H1 (cell line): ENCODE measurements at regions not wholly inside any gene's neighbourhood (a gene's known extent, or its start where the extent isn't known, plus 50 kb on each side); places are given as distances from the start of the nearest gene placed in this dataset.

ENCODE experiments used
- CTCF ChIA-PET: fragments of 300-600 bp; sonication (Branson Sonifier 250); formaldehyde crosslinking; loops from one replicate; lab custom pipeline; 2021; ENCODE audit not compliant: partially characterized antibody; lab: Charles Lee
- POLR2A ChIA-PET: fragments of 300-600 bp; sonication (Branson Sonifier 250); formaldehyde crosslinking; loops from one replicate; lab custom pipeline; 2021; ENCODE audit warnings: inconsistent platforms; ENCODE audit not compliant: partially characterized antibody; lab: Charles Lee
- DNase-seq, 2 experiments: peaks; one replicate each; pipeline versions ENCODE4 v3.0.0 to v3.0.0-alpha.2; 2010 to 2022; ENCODE audit warnings: low spot score in 2 of 2, low read depth in 1 of 2, mixed read lengths in 1 of 2
- FAIRE-seq: peaks from 2 replicates; lab custom pipeline; 2011; peaks lifted over from hg19 to GRCh38; lab: Jason Lieb, UNC
- H2AFZ ChIP-seq: 2 replicates; pipeline ENCODE4 v1.8.1; 2012; ENCODE audit warnings: low read length, inconsistent platforms
- H2AK5ac ChIP-seq: 2 replicates; pipeline ENCODE4 v1.6.1; 2013; ENCODE audit warnings: low read depth, low read length
- H2BK120ac ChIP-seq: replicated peaks from 2 replicates; pipeline ENCODE3; 2013; ENCODE audit warnings: low read depth, low read length, inconsistent platforms
- H2BK12ac ChIP-seq: 2 replicates; pipeline ENCODE4 v1.6.1; 2013; ENCODE audit warnings: low read depth, low read length
- H2BK15ac ChIP-seq: 2 replicates; pipeline ENCODE4 v1.6.1; 2013; ENCODE audit warnings: low read length
- H2BK20ac ChIP-seq: 2 replicates; pipeline ENCODE4 v1.6.1; 2013; ENCODE audit warnings: low read length
- H2BK5ac ChIP-seq: 2 replicates; pipeline ENCODE4 v1.6.1; 2013; ENCODE audit warnings: low read depth, low read length
- H3K14ac ChIP-seq: 2 replicates; pipeline ENCODE4 v1.6.1; 2013; ENCODE audit warnings: inconsistent platforms; ENCODE audit not compliant: insufficient read length
- H3K18ac ChIP-seq: 2 replicates; pipeline ENCODE4 v1.6.1; 2013; ENCODE audit warnings: low read length; ENCODE audit errors: extremely low read depth
- H3K23ac ChIP-seq: 2 replicates; pipeline ENCODE4 v1.6.1; 2013; ENCODE audit warnings: inconsistent platforms; ENCODE audit not compliant: insufficient read length
- H3K23me2 ChIP-seq: 2 replicates; pipeline ENCODE4 v1.6.1; 2013; ENCODE audit warnings: low read depth, low read length
- H3K27ac ChIP-seq: 2 replicates; pipeline ENCODE4 v1.6.1; 2011; ENCODE audit warnings: low read depth, low read length, inconsistent platforms
- H3K27me3 ChIP-seq, 4 experiments: replicated peaks in 1 of 4; 1 replicate in 1 of 4; 2 replicates in 3 of 4; pipeline versions ENCODE4 v1.6.1 to v1.8.1; 2011 to 2013; ENCODE audit warnings: low read length in 3 of 4, mild to moderate bottlenecking in 3 of 4, inconsistent platforms in 2 of 4, mixed read lengths in 2 of 4, moderate library complexity in 1 of 4; ENCODE audit not compliant: control insufficient read depth in 3 of 4, insufficient read depth in 3 of 4; ENCODE audit errors: extremely low read depth in 1 of 4
- H3K36me3 ChIP-seq, 4 experiments: 2 replicates each; pipeline versions ENCODE4 v1.6.1 to v1.8.1; 2011 to 2013; ENCODE audit warnings: mild to moderate bottlenecking in 4 of 4, low read length in 3 of 4, moderate library complexity in 2 of 4, control low read depth in 1 of 4, inconsistent platforms in 1 of 4; ENCODE audit not compliant: insufficient read depth in 4 of 4, control insufficient read depth in 2 of 4
- H3K4ac ChIP-seq: replicated peaks from 2 replicates; pipeline ENCODE3; 2013; ENCODE audit warnings: low read length, low read depth, mixed read lengths, inconsistent platforms; ENCODE audit not compliant: insufficient read length
- H3K4me1 ChIP-seq, 4 experiments: replicated peaks in 1 of 4; 1 replicate in 1 of 4; 2 replicates in 3 of 4; pipeline versions ENCODE4 v1.6.1 to v1.8.1; 2011 to 2013; ENCODE audit warnings: low read length in 3 of 4, inconsistent platforms in 2 of 4, mixed read lengths in 1 of 4; ENCODE audit not compliant: insufficient read depth in 4 of 4, control insufficient read depth in 3 of 4
- H3K4me2 ChIP-seq, 2 experiments: 2 replicates each; pipeline versions ENCODE4 v1.6.1 to v1.8.1; 2011 to 2013; ENCODE audit warnings: low read depth in 2 of 2, low read length in 2 of 2, control low read depth in 1 of 2, inconsistent platforms in 1 of 2, mild to moderate bottlenecking in 1 of 2; ENCODE audit not compliant: insufficient read depth in 1 of 2
- H3K4me3 ChIP-seq, 4 experiments: fragments of 200-600, 300-600 bp in 1 of 4; sonication (generic), shearing (Covaris generic), sonication (Bioruptor Twin) in 1 of 4; 2 replicates each; pipeline versions ENCODE4 v1.5.1 to v1.8.1; 2011 to 2016; ENCODE audit warnings: low read length in 4 of 4, low read depth in 3 of 4, control low read depth in 2 of 4, inconsistent platforms in 2 of 4, mild to moderate bottlenecking in 2 of 4, mixed read lengths in 1 of 4, moderate library complexity in 1 of 4; ENCODE audit not compliant: insufficient read depth in 2 of 4; ENCODE audit errors: extremely low read depth in 1 of 4
- H3K56ac ChIP-seq: replicated peaks from 2 replicates; pipeline ENCODE3; 2013; ENCODE audit warnings: low read depth, mild to moderate bottlenecking, mixed read lengths, low read length, inconsistent platforms; ENCODE audit not compliant: insufficient read length
- H3K79me1 ChIP-seq: 2 replicates; pipeline ENCODE4 v1.6.1; 2013; ENCODE audit warnings: low read depth, low read length, control low read depth
- H3K79me2 ChIP-seq, 2 experiments: 2 replicates each; pipeline versions ENCODE4 v1.6.1 to v1.8.1; 2012 to 2013; ENCODE audit warnings: low read length in 2 of 2, mild to moderate bottlenecking in 2 of 2, inconsistent platforms in 1 of 2; ENCODE audit not compliant: insufficient read depth in 2 of 2, control insufficient read depth in 1 of 2
- H3K9ac ChIP-seq, 4 experiments: replicated peaks in 1 of 4; 1 replicate in 1 of 4; 2 replicates in 3 of 4; pipeline versions ENCODE4 v1.6.1 to v1.8.1; 2011 to 2013; ENCODE audit warnings: low read depth in 3 of 4, low read length in 3 of 4, control low read depth in 2 of 4, mild to moderate bottlenecking in 2 of 4, moderate library complexity in 2 of 4, inconsistent platforms in 1 of 4; ENCODE audit errors: extremely low read depth in 1 of 4
- H3K9me3 ChIP-seq, 2 experiments: 2 replicates each; pipeline versions ENCODE4 v1.6.1 to v1.8.1; 2012 to 2013; ENCODE audit warnings: mild to moderate bottlenecking in 2 of 2, moderate library complexity in 2 of 2, control low read depth in 1 of 2, inconsistent platforms in 1 of 2, low read depth in 1 of 2, low read length in 1 of 2, mixed read lengths in 1 of 2; ENCODE audit not compliant: insufficient read depth in 2 of 2
- H4K20me1 ChIP-seq, 2 experiments: replicated peaks in 1 of 2; 2 replicates each; pipeline versions ENCODE3 to v1.8.1; 2011 to 2013; ENCODE audit warnings: inconsistent platforms in 2 of 2, low read length in 2 of 2, mild to moderate bottlenecking in 1 of 2; ENCODE audit not compliant: insufficient read depth in 2 of 2, control insufficient read depth in 1 of 2
- H4K5ac ChIP-seq: 2 replicates; pipeline ENCODE4 v1.6.1; 2013; ENCODE audit warnings: low read length, low read depth, mixed read lengths, inconsistent platforms; ENCODE audit not compliant: insufficient read length
- H4K8ac ChIP-seq: 2 replicates; pipeline ENCODE4 v1.8.0; 2013; ENCODE audit warnings: mild to moderate bottlenecking, moderate library complexity, low read length, inconsistent platforms; ENCODE audit not compliant: insufficient read depth; ENCODE audit errors: extremely low read depth
- H4K91ac ChIP-seq: replicated peaks from 2 replicates; pipeline ENCODE3; 2013; ENCODE audit warnings: low read length, mixed read lengths, inconsistent platforms; ENCODE audit not compliant: insufficient read length
- CBX8 ChIP-seq: fragments of 300-800, 300-1000 bp; sonication (generic); IDR thresholded peaks from 2 replicates; pipeline ENCODE4 v1.7.1; 2016; ENCODE audit warnings: low read depth, low read length, borderline replicate concordance
- HDAC6 ChIP-seq: IDR thresholded peaks from one replicate; pipeline ENCODE4 v1.7.1; 2012; ENCODE audit warnings: low read depth, mild to moderate bottlenecking, inconsistent platforms, low read length, moderate library complexity
- JUN ChIP-seq: IDR thresholded peaks from 2 replicates; pipeline ENCODE4 v1.6.1; 2011; ENCODE audit warnings: low read depth, mild to moderate bottlenecking, improper control_type of control experiment, low read length
- POLR2AphosphoS5 ChIP-seq: IDR thresholded peaks from 2 replicates; pipeline ENCODE4 v1.6.1; 2011; ENCODE audit warnings: low read depth, low read length
- POU5F1 ChIP-seq: IDR thresholded peaks from 2 replicates; pipeline ENCODE4 v1.6.1; 2011; ENCODE audit warnings: low read depth, mild to moderate bottlenecking, low read length, moderate library complexity
- RBBP5 ChIP-seq: IDR thresholded peaks from 2 replicates; pipeline ENCODE4 v1.7.1; 2012; ENCODE audit warnings: low read depth, mild to moderate bottlenecking, inconsistent platforms, low read length, moderate library complexity, borderline replicate concordance
- SIN3A ChIP-seq, 2 experiments: IDR thresholded peaks in 1 of 2; conservative IDR thresholded peaks in 1 of 2; 2 replicates each; pipeline ENCODE4 v1.6.1; 2011 to 2012; ENCODE audit warnings: low read length in 2 of 2, improper control_type of control experiment in 1 of 2, low read depth in 1 of 2, mild to moderate bottlenecking in 1 of 2
- SRF ChIP-seq: IDR thresholded peaks from 2 replicates; pipeline ENCODE4 v1.6.1; 2011; ENCODE audit warnings: mild to moderate bottlenecking, low read depth, low read length, moderate library complexity
- TAF1 ChIP-seq: IDR thresholded peaks from 2 replicates; pipeline ENCODE4 v1.6.1; 2011; ENCODE audit warnings: mild to moderate bottlenecking, low read depth, low read length
- TCF12 ChIP-seq: IDR thresholded peaks from 2 replicates; pipeline ENCODE4 v1.6.1; 2011; ENCODE audit warnings: low read depth, mild to moderate bottlenecking, low read length
- WGBS, 2 experiments: shearing (Covaris generic) in 1 of 2; methylation state at CpG; one replicate each; pipeline versions ENCODE4 v1.1.6 to v1.1.7; 2013 to 2015; ENCODE audit warnings: low lambda C conversion rate in 2 of 2, mixed read lengths in 2 of 2, inconsistent platforms in 1 of 2, low coverage in 1 of 2, missing lambda C conversion rate in 1 of 2; ENCODE audit not compliant: insufficient replicate concordance in 2 of 2, insufficient coverage in 1 of 2, insufficient read length in 1 of 2; ENCODE audit errors: extremely low coverage in 1 of 2, missing lambda C conversion rate in 1 of 2; 5-methylcytosine and 5-hydroxymethylcytosine counted together
- TF ChIP-seq, protein P1 (sequence below): IDR thresholded peaks from 2 replicates; pipeline ENCODE4 v1.6.1; 2012; ENCODE audit warnings: inconsistent platforms

DNA sequence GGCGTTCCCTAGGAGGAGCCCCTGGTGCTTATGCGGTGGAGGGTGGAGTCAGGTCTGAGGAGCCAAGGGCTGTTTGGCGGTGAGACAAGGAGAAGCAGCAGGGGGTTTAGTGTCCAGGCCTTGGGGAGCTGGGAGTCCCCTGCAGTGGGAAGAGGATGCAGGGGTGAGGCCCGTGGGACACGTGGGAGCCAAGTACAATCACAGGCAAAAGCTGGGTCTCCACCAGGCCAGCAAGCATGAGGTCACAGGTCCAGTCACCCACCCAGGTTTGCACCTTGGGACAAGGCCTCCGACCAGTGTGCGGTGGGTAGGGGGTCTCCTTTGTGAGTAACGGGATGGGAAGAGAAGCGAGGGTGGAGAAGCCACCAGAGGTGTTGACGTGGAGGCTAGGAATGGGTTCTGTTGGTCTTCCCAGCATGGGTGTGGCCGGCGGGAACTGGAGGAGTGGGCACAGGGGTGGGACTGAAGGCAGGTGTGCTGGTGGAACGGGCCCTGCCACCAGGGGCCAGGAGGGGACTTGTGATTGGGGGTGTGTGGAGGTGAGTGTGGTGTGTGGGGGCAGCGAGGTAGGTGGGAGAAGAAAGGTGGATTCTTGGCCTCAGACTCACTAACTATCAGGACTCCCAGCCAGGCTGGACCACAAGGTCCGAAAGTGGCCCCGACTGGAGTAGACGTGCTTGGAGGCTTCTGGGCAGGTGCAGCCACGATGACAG lies 953.6 kb downstream of the TBC1D22A start:
- Histone ChIP-seq H2BK120ac (no peak overlapping the region), H3K79me2 (no peaks in the 10 kb centered on the region), H4K8ac (no peak overlapping the region), H4K20me1 (no peaks in the 10 kb centered on the region), H3K18ac (no peak overlapping the region), H3K9ac (no peak overlapping the region), H2BK15ac (no peak overlapping the region; the same call in 1 of the 2 replicates), H3K14ac (no peak overlapping the region), H2AFZ (no peak overlapping the region), H3K56ac (no peak overlapping the region), H3K27ac (no peak overlapping the region), H3K23ac (no peak overlapping the region), H3K36me3 (no peaks in the 10 kb centered on the region), H3K4me2 (no peak overlapping the region), H3K27me3 (no peaks in the 10 kb centered on the region), H4K91ac (no peak overlapping the region), H2BK5ac (no peak overlapping the region), H4K5ac (no peak overlapping the region), H3K4me3 (no peak overlapping the region), H2BK20ac (no peak overlapping the region), H2AK5ac (no peak overlapping the region), H3K23me2 (no peaks in the 10 kb centered on the region)
- FAIRE-seq = no peak
- WGBS, 2 experiments = 96% methylated on average over 17 of the region's 18 CpGs; no CpG with 5 or more reads in 1 of the 2 experiments
- CTCF ChIA-PET = no interaction called here
- POLR2A ChIA-PET = no interaction called here
- TF ChIP-seq HDAC6 (no peak), TAF1 (no peak), TCF12 (no peak), RBBP5 (no peak), CBX8 (no peak), SRF (no peak), SIN3A (conservative IDR thresholded peaks at IDR 0.05 in 1 of 2, IDR thresholded peaks at IDR 0.05 in 1 of 2; ENCODE audit: low read depth in 1 of 2, low read length in 2 of 2) (no peak), POU5F1 (no peak), JUN (no peak), POLR2AphosphoS5 (no peak)
- TF ChIP-seq, protein P1, sequence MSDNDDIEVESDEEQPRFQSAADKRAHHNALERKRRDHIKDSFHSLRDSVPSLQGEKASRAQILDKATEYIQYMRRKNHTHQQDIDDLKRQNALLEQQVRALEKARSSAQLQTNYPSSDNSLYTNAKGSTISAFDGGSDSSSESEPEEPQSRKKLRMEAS = no peak
- TF ChIP-seq, all 59 proteins: peak for 0
- Histone ChIP-seq H3K4ac (no peak overlapping the region), H3K4me1 (peaks cover 0 to 7% (median 2%) of the 10 kb centered on the region in 4 experiments; a peak in 2 of 7 replicates), H2BK12ac (peak overlapping the region; percentile 29; the same call in 1 of the 2 replicates), H3K79me1 (no peaks in the 10 kb centered on the region), H3K9me3 (no peaks in the 10 kb centered on the region)
- peak in 1 of 2 experiments; percentile 36 for DNase-seq
